ENCODE measurements at regions not wholly inside any gene's neighbourhood (a gene's known extent, or its start where the extent isn't known, plus 50 kb on each side); places are given as distances from the start of the nearest gene placed in this dataset.

GRCh38 chr5:72622170-72622760 is 115.1 kb upstream of the ZNF366 start:
- intact Hi-C loops (cut with micrococcal nuclease) = no loop called here
- no peaks in the 10 kb centered on the region for H3K36me3 ChIP-seq
- H3K27me3 ChIP-seq (ENCODE audit: low read depth) = no peaks in the 10 kb centered on the region
- H3K4me3 ChIP-seq = no peak overlapping the region
- H3K27ac ChIP-seq (replicated peaks) = no peak overlapping the region
- H3K9me3 ChIP-seq (replicated peaks) = no peaks in the 10 kb centered on the region
- H3K4me1 ChIP-seq = peaks cover 6% of the 10 kb centered on the region
- no peak for TF ChIP-seq CTCF (IDR thresholded peaks at IDR 0.05; ENCODE audit: borderline replicate concordance)
- DNase-seq = no peak

- no peak for DNase-seq
- Histone ChIP-seq H3K4me1 (peaks cover 6% of the 10 kb centered on the region), H3K27me3 (ENCODE audit: low read depth) (no peaks in the 10 kb centered on the region), H3K4me3 (no peak overlapping the region), H3K27ac (replicated peaks) (no peak overlapping the region), H3K36me3 (no peaks in the 10 kb centered on the region), H3K9me3 (replicated peaks) (no peaks in the 10 kb centered on the region)
- TF ChIP-seq CTCF (IDR thresholded peaks at IDR 0.05; ENCODE audit: borderline replicate concordance) = no peak
- intact Hi-C loops (cut with micrococcal nuclease) = no loop called here
Measured at GRCh38 chr5:72621576-72621975, 114.4 kb upstream of the ZNF366 start.

- Histone ChIP-seq H3K27ac (replicated peaks) (no peak overlapping the region), H3K4me3 (no peak overlapping the region), H3K27me3 (ENCODE audit: low read depth) (no peaks in the 10 kb centered on the region), H3K9me3 (replicated peaks) (no peaks in the 10 kb centered on the region), H3K4me1 (peaks cover 6% of the 10 kb centered on the region), H3K36me3 (no peaks in the 10 kb centered on the region)
- no peak for DNase-seq
- TF ChIP-seq CTCF (IDR thresholded peaks at IDR 0.05; ENCODE audit: borderline replicate concordance) = no peak
- intact Hi-C loops (cut with micrococcal nuclease) = loop anchor here (10.0 kb wide), 1 partner anchor 195 kb away; the partner anchor contains the start of gene TNPO1
Measured at GRCh38 chr5:72619677-72620076, 112.5 kb upstream of the ZNF366 start.

- DNase-seq = no peak
- no peak overlapping the region for H3K4me3 ChIP-seq
- intact Hi-C loops (cut with micrococcal nuclease) = loop anchor here (10.0 kb wide), 1 partner anchor 196 kb away; the partner anchor contains the start of gene TNPO1
- no peaks in the 10 kb centered on the region for H3K36me3 ChIP-seq
- H3K4me1 ChIP-seq = peaks cover 6% of the 10 kb centered on the region
- H3K27me3 ChIP-seq (ENCODE audit: low read depth) = no peaks in the 10 kb centered on the region
- no peak for TF ChIP-seq CTCF (IDR thresholded peaks at IDR 0.05; ENCODE audit: borderline replicate concordance)
- H3K27ac ChIP-seq (replicated peaks) = no peak overlapping the region
- H3K9me3 ChIP-seq (replicated peaks) = no peaks in the 10 kb centered on the region
Measured at GRCh38 chr5:72619251-72619650, 112.0 kb upstream of the ZNF366 start.

GRCh38 chr5:72618708-72619107 is 111.5 kb upstream of the ZNF366 start:
- intact Hi-C loops (cut with micrococcal nuclease) = loop anchor here (10.0 kb wide), 1 partner anchor 196 kb away; the partner anchor contains the start of gene TNPO1
- TF ChIP-seq CTCF (IDR thresholded peaks at IDR 0.05; ENCODE audit: borderline replicate concordance) = no peak
- no peaks in the 10 kb centered on the region for H3K36me3 ChIP-seq
- no peak for DNase-seq
- H3K4me1 ChIP-seq = peaks cover 6% of the 10 kb centered on the region
- no peak overlapping the region for H3K4me3 ChIP-seq
- H3K9me3 ChIP-seq (replicated peaks) = no peaks in the 10 kb centered on the region
- H3K27me3 ChIP-seq (ENCODE audit: low read depth) = no peaks in the 10 kb centered on the region
- H3K27ac ChIP-seq (replicated peaks) = no peak overlapping the region
